Esophagus squamous epithelium (tissue), 4 donors: ENCODE measurements at regions not wholly inside any gene's neighbourhood (a gene's known extent, or its start where the extent isn't known, plus 50 kb on each side); places are given as distances from the start of the nearest gene placed in this dataset.

Experiments used
- POLR2A ChIP-seq, 4 donors: fragments of 450-650 bp; IDR thresholded peaks; one replicate each; pipeline ENCODE4 v1.6.1; 2017; ENCODE audit warnings: antibody characterized with exemption in 4 of 4, mild to moderate bottlenecking in 4 of 4, moderate library complexity in 3 of 4
- TF ChIP-seq, protein P1 (sequence below), 6 experiments: fragments of 450-650 bp in 4 of 6; fragments of 200-600 bp in 2 of 6; sonication (generic) in 2 of 6; IDR thresholded peaks; one replicate each; pipeline ENCODE4 v1.5.1; 2016 to 2019; ENCODE audit warnings: antibody characterized with exemption in 6 of 6, mild to moderate bottlenecking in 4 of 6, moderate library complexity in 4 of 6

GRCh38 chrX:95536661-95537060 is 1148.0 kb upstream of the DIAPH2 start:
- TF ChIP-seq, protein P1, sequence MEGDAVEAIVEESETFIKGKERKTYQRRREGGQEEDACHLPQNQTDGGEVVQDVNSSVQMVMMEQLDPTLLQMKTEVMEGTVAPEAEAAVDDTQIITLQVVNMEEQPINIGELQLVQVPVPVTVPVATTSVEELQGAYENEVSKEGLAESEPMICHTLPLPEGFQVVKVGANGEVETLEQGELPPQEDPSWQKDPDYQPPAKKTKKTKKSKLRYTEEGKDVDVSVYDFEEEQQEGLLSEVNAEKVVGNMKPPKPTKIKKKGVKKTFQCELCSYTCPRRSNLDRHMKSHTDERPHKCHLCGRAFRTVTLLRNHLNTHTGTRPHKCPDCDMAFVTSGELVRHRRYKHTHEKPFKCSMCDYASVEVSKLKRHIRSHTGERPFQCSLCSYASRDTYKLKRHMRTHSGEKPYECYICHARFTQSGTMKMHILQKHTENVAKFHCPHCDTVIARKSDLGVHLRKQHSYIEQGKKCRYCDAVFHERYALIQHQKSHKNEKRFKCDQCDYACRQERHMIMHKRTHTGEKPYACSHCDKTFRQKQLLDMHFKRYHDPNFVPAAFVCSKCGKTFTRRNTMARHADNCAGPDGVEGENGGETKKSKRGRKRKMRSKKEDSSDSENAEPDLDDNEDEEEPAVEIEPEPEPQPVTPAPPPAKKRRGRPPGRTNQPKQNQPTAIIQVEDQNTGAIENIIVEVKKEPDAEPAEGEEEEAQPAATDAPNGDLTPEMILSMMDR (IDR thresholded peaks at IDR 0.05), result no peak
- TF ChIP-seq POLR2A (IDR thresholded peaks at IDR 0.05), result no peak
